ENCODE measurements at regions not wholly inside any gene's neighbourhood (a gene's known extent, or its start where the extent isn't known, plus 50 kb on each side); places are given as distances from the start of the nearest gene placed in this dataset.

- DNase-seq, result no peak
- no peaks in the 10 kb centered on the region for H3K27me3 ChIP-seq (replicated peaks in 1 of 7)
- H3K27ac ChIP-seq, result no peak overlapping the region
- intact Hi-C loops (cut with DNase I; ENCODE audit: low total_unique reads), result no loop called here
- 89 to 98% (median 95%) methylated on average over 2 of the region's 2 CpGs for WGBS, 5 donors
- no peak overlapping the region for H3K4me3 ChIP-seq
- H3K36me3 ChIP-seq, result no peaks in the 10 kb centered on the region
- H3K4me1 ChIP-seq, result peaks cover 0 to 4% (median 0%) of the 10 kb centered on the region in 6 donors
- H3K9me3 ChIP-seq, result peaks cover 0 to 2% (median 0%) of the 10 kb centered on the region in 8 donors
- TF ChIP-seq POLR2A (IDR thresholded peaks at IDR 0.05), result no peak
- TF ChIP-seq POLR2AphosphoS5 (IDR thresholded peaks at IDR 0.05), result no peak
- no peak for TF ChIP-seq CTCF (IDR thresholded peaks at IDR 0.05 in 8 of 11, conservative IDR thresholded peaks at IDR 0.05 in 3 of 11)
Measured at GRCh38 chr5:102599289-102599688, 100.5 kb upstream of the SLCO6A1 start.

- H3K27ac ChIP-seq, result no peak overlapping the region
- H3K4me3 ChIP-seq, result no peak overlapping the region
- no peak for DNase-seq
- intact Hi-C loops (cut with DNase I; ENCODE audit: low total_unique reads), result no loop called here
- peaks cover 0 to 4% (median 0%) of the 10 kb centered on the region in 6 donors for H3K4me1 ChIP-seq
- H3K9me3 ChIP-seq, result no peaks in the 10 kb centered on the region
- 87 to 91% (median 89%) methylated on average over 3 of the region's 3 CpGs for WGBS, 5 donors
- H3K36me3 ChIP-seq, result no peaks in the 10 kb centered on the region
- no peaks in the 10 kb centered on the region for H3K27me3 ChIP-seq (replicated peaks in 1 of 7)
- no peak for TF ChIP-seq CTCF (IDR thresholded peaks at IDR 0.05 in 8 of 11, conservative IDR thresholded peaks at IDR 0.05 in 3 of 11)
- TF ChIP-seq POLR2A (IDR thresholded peaks at IDR 0.05), result no peak
- no peak for TF ChIP-seq POLR2AphosphoS5 (IDR thresholded peaks at IDR 0.05)
Measured at GRCh38 chr5:102600964-102601363, 102.2 kb upstream of the SLCO6A1 start.

DNA sequence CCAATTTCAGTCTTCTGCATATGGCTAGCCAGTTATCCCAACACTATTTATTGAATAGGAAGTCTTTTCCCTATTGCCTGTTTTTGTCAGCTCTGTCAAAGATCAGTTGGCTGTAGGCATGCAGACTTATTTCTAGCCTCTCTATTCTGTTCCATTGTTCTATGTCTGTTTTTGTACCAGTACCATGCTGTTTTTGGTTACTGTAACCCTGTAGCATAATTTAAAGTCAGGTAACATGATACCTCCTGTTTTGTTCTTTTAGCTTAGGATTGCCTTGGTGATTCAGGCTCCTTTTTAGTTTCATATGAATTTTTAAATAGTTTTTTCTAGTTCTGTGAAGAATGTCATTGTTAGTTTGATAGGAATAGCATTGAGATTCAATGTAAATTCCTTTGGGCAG, 104.9 kb upstream of the SLCO6A1 start:
- no peak for DNase-seq
- Histone ChIP-seq H3K27ac (no peak overlapping the region), H3K9me3 (no peaks in the 10 kb centered on the region), H3K36me3 (no peaks in the 10 kb centered on the region), H3K4me1 (no peaks in the 10 kb centered on the region), H3K4me3 (no peak overlapping the region), H3K27me3 (replicated peaks in 1 of 7) (no peaks in the 10 kb centered on the region)
- TF ChIP-seq POLR2A (IDR thresholded peaks at IDR 0.05), result no peak
- intact Hi-C loops (cut with DNase I; ENCODE audit: low total_unique reads), result no loop called here

- Histone ChIP-seq H3K4me3 (no peak overlapping the region), H3K27ac (no peak overlapping the region), H3K9me3 (no peaks in the 10 kb centered on the region), H3K36me3 (no peaks in the 10 kb centered on the region), H3K27me3 (replicated peaks in 1 of 7) (no peaks in the 10 kb centered on the region), H3K4me1 (no peaks in the 10 kb centered on the region)
- intact Hi-C loops (cut with DNase I; ENCODE audit: low total_unique reads), result no loop called here
- no peak for DNase-seq
- TF ChIP-seq CTCF (IDR thresholded peaks at IDR 0.05 in 8 of 11, conservative IDR thresholded peaks at IDR 0.05 in 3 of 11) (no peak), POLR2A (IDR thresholded peaks at IDR 0.05) (no peak), POLR2AphosphoS5 (IDR thresholded peaks at IDR 0.05) (no peak)
- 80 to 91% (median 82%) methylated on average over 4 of the region's 4 CpGs for WGBS, 5 donors
Measured at GRCh38 chr5:102608414-102608813, 109.6 kb upstream of the SLCO6A1 start.

- Histone ChIP-seq H3K4me3 (no peak overlapping the region), H3K27ac (no peak overlapping the region), H3K4me1 (no peaks in the 10 kb centered on the region), H3K9me3 (no peaks in the 10 kb centered on the region), H3K27me3 (replicated peaks in 1 of 7) (no peaks in the 10 kb centered on the region), H3K36me3 (no peaks in the 10 kb centered on the region)
- DNase-seq, result no peak
- no peak for TF ChIP-seq POLR2A (IDR thresholded peaks at IDR 0.05)
- no peak for TF ChIP-seq POLR2AphosphoS5 (IDR thresholded peaks at IDR 0.05)
- no peak for TF ChIP-seq CTCF (IDR thresholded peaks at IDR 0.05 in 8 of 11, conservative IDR thresholded peaks at IDR 0.05 in 3 of 11)
- 80 to 95% (median 89%) methylated on average over 1 of the region's 1 CpG for WGBS, 5 donors
- intact Hi-C loops (cut with DNase I; ENCODE audit: low total_unique reads), result no loop called here
Measured at GRCh38 chr5:102611312-102611711, 112.5 kb upstream of the SLCO6A1 start.
